ENCODE measurements at regions not wholly inside any gene's neighbourhood (a gene's known extent, or its start where the extent isn't known, plus 50 kb on each side); places are given as distances from the start of the nearest gene placed in this dataset.

GRCh38 chr3:152619691-152620090, 215.2 kb upstream of the P2RY1 start:
- no peak overlapping the region for H3K4me3 ChIP-seq (ENCODE audit: low read length)
- TF ChIP-seq CTCF (conservative IDR thresholded peaks at IDR 0.05; ENCODE audit: low read length), result no peak
- DNase-seq (ENCODE audit: low read depth), result no peak

GRCh38 chr3:152620395-152620794, 214.5 kb upstream of the P2RY1 start:
- TF ChIP-seq CTCF (conservative IDR thresholded peaks at IDR 0.05; ENCODE audit: low read length), result no peak
- H3K4me3 ChIP-seq (ENCODE audit: low read length), result no peak overlapping the region
- DNase-seq (ENCODE audit: low read depth), result no peak

GRCh38 chr3:152621006-152621868, 213.7 kb upstream of the P2RY1 start:
- TF ChIP-seq CTCF (conservative IDR thresholded peaks at IDR 0.05; ENCODE audit: low read length), result no peak
- no peak for DNase-seq (ENCODE audit: low read depth)
- no peak overlapping the region for H3K4me3 ChIP-seq (ENCODE audit: low read length)

- no peak overlapping the region for H3K4me3 ChIP-seq (ENCODE audit: low read length)
These were observed 212.7 kb upstream of the P2RY1 start for GRCh38 chr3:152621967-152622810.

GRCh38 chr3:152622811-152623167, 212.1 kb upstream of the P2RY1 start:
- no peak for TF ChIP-seq CTCF (conservative IDR thresholded peaks at IDR 0.05; ENCODE audit: low read length)
- H3K4me3 ChIP-seq (ENCODE audit: low read length), result no peak overlapping the region
- no peak for DNase-seq (ENCODE audit: low read depth)

More at GRCh38 chr3:152621967-152622810, 212.7 kb upstream of the P2RY1 start:
- DNase-seq (ENCODE audit: low read depth), result no peak
- TF ChIP-seq CTCF (conservative IDR thresholded peaks at IDR 0.05; ENCODE audit: low read length), result no peak

GRCh38 chr3:152623286-152623911, 211.5 kb upstream of the P2RY1 start:
- no peak for TF ChIP-seq CTCF (conservative IDR thresholded peaks at IDR 0.05; ENCODE audit: low read length)
- no peak overlapping the region for H3K4me3 ChIP-seq (ENCODE audit: low read length)
- DNase-seq (ENCODE audit: low read depth), result no peak

All from AG10803 (cell line).